ENCODE measurements at regions not wholly inside any gene's neighbourhood (a gene's known extent, or its start where the extent isn't known, plus 50 kb on each side); places are given as distances from the start of the nearest gene placed in this dataset.

- no peak for DNase-seq
- Histone ChIP-seq H3K9me2 (ENCODE audit: insufficient read depth) (no peaks in the 10 kb centered on the region), H3F3A (ENCODE audit: insufficient read depth, low read depth) (no peaks in the 10 kb centered on the region), H3K9me3 (ENCODE audit: insufficient read depth, low read depth) (no peaks in the 10 kb centered on the region), H3K79me2 (ENCODE audit: low read depth) (no peaks in the 10 kb centered on the region), H4K20me1 (ENCODE audit: insufficient read depth) (no peaks in the 10 kb centered on the region), H3K36me3 (ENCODE audit: low read depth) (no peaks in the 10 kb centered on the region), H3K27ac (no peak overlapping the region), H3K4me1 (replicated peaks; ENCODE audit: insufficient read depth) (no peaks in the 10 kb centered on the region), H2AFZ (no peak overlapping the region), H3K4me2 (no peak overlapping the region), H3K4me3 (no peak overlapping the region), H3K27me3 (ENCODE audit: insufficient read depth, low read depth) (peaks cover 33% of the 10 kb centered on the region)
- POLR2A ChIA-PET (ENCODE audit: unreplicated experiment) = no interaction called here
- TF ChIP-seq, protein P1, sequence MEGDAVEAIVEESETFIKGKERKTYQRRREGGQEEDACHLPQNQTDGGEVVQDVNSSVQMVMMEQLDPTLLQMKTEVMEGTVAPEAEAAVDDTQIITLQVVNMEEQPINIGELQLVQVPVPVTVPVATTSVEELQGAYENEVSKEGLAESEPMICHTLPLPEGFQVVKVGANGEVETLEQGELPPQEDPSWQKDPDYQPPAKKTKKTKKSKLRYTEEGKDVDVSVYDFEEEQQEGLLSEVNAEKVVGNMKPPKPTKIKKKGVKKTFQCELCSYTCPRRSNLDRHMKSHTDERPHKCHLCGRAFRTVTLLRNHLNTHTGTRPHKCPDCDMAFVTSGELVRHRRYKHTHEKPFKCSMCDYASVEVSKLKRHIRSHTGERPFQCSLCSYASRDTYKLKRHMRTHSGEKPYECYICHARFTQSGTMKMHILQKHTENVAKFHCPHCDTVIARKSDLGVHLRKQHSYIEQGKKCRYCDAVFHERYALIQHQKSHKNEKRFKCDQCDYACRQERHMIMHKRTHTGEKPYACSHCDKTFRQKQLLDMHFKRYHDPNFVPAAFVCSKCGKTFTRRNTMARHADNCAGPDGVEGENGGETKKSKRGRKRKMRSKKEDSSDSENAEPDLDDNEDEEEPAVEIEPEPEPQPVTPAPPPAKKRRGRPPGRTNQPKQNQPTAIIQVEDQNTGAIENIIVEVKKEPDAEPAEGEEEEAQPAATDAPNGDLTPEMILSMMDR (conservative IDR thresholded peaks at IDR 0.05) = no peak
- no peak for TF ChIP-seq EZH2 (IDR thresholded peaks at IDR 0.05; ENCODE audit: low read depth)
- CTCF ChIA-PET = no interaction called here
- BruUV-seq (replicated peaks) = no TSS peak
- intact Hi-C loops (cut with micrococcal nuclease; ENCODE audit: unreplicated experiment) = no loop called here
These were observed 236.3 kb upstream of the SEMA6A start for GRCh38 chr5:116810951-116811350.

DNA sequence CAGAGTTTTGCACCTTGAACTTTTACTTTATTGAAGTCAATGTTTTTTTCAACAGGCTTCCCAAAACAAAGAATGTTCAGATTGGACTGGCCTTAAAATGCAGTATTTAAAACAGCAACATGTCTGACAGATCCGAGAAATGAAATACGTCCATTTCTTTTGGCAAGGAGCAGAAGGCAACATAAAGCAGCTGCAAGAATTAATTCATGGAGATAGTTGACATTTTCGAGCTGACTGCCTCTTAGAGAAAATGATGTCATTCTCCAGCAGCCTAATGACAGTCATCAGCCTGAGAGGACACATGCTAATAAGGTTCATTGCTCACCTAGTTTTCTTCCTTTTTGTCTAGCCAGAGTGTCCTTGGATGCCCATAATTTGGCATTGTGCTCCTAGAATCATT, 232.2 kb upstream of the SEMA6A start:
- H2AFZ ChIP-seq = no peak overlapping the region
- H3K4me2 ChIP-seq = no peak overlapping the region
- no peaks in the 10 kb centered on the region for H3K79me2 ChIP-seq (ENCODE audit: low read depth)
- H3F3A ChIP-seq (ENCODE audit: insufficient read depth, low read depth) = no peaks in the 10 kb centered on the region
- H3K36me3 ChIP-seq (ENCODE audit: low read depth) = no peaks in the 10 kb centered on the region
- no peaks in the 10 kb centered on the region for H3K9me3 ChIP-seq (ENCODE audit: insufficient read depth, low read depth)
- intact Hi-C loops (cut with micrococcal nuclease; ENCODE audit: unreplicated experiment) = no loop called here
- H3K4me3 ChIP-seq = no peak overlapping the region
- no peaks in the 10 kb centered on the region for H3K9me2 ChIP-seq (ENCODE audit: insufficient read depth)
- POLR2A ChIA-PET (ENCODE audit: unreplicated experiment) = no interaction called here
- TF ChIP-seq, protein P1 (conservative IDR thresholded peaks at IDR 0.05) = no peak
- no peak for TF ChIP-seq EZH2 (IDR thresholded peaks at IDR 0.05; ENCODE audit: low read depth)
- no TSS peak for BruUV-seq (replicated peaks)
- no peak for DNase-seq
- H3K27ac ChIP-seq = no peak overlapping the region
- H3K4me1 ChIP-seq (replicated peaks; ENCODE audit: insufficient read depth) = no peaks in the 10 kb centered on the region
- H4K20me1 ChIP-seq (ENCODE audit: insufficient read depth) = no peaks in the 10 kb centered on the region
- CTCF ChIA-PET = no interaction called here
- H3K27me3 ChIP-seq (ENCODE audit: insufficient read depth, low read depth) = peaks cover 39% of the 10 kb centered on the region; the same call in 1 of the 2 replicates

DNA sequence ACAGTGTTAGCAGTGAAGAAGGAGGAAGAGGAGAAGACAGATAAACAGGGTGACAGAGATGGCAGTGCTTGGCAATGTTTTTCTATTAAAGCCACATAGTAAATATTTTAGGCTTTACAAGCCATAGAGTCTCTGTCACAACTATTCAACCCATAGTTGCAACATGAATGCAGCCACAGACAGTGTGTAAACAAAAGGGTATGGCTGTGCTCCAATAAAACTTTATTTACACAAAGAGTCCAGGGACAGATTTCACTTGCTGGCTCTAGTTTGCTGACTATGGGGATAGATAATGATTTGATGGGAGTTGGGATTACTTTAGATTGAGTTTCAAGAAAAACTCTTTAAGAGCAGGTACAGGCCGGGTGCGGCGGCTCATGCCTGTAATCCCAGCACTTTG, 224.8 kb upstream of the SEMA6A start:
- DNase-seq = no peak
- H3K9me3 ChIP-seq (ENCODE audit: insufficient read depth, low read depth) = no peaks in the 10 kb centered on the region
- no peaks in the 10 kb centered on the region for H3K36me3 ChIP-seq (ENCODE audit: low read depth)
- H4K20me1 ChIP-seq (ENCODE audit: insufficient read depth) = no peaks in the 10 kb centered on the region
- peaks cover 13% of the 10 kb centered on the region; the same call in 1 of the 2 replicates for H3K27me3 ChIP-seq (ENCODE audit: insufficient read depth, low read depth)
- no peaks in the 10 kb centered on the region for H3K9me2 ChIP-seq (ENCODE audit: insufficient read depth)
- no peaks in the 10 kb centered on the region for H3F3A ChIP-seq (ENCODE audit: insufficient read depth, low read depth)
- intact Hi-C loops (cut with micrococcal nuclease; ENCODE audit: unreplicated experiment) = no loop called here
- no peaks in the 10 kb centered on the region for H3K79me2 ChIP-seq (ENCODE audit: low read depth)
- no TSS peak for BruUV-seq (replicated peaks)
- POLR2A ChIA-PET (ENCODE audit: unreplicated experiment) = no interaction called here
- TF ChIP-seq, protein P1 (conservative IDR thresholded peaks at IDR 0.05) = no peak
- no peak for TF ChIP-seq EZH2 (IDR thresholded peaks at IDR 0.05; ENCODE audit: low read depth)
- CTCF ChIA-PET = no interaction called here
- H3K4me3 ChIP-seq = no peak overlapping the region
- no peak overlapping the region for H3K4me2 ChIP-seq
- no peak overlapping the region for H3K27ac ChIP-seq
- no peaks in the 10 kb centered on the region for H3K4me1 ChIP-seq (replicated peaks; ENCODE audit: insufficient read depth)
- no peak overlapping the region for H2AFZ ChIP-seq
